Epithelial cell of proximal tubule (primary cell): ENCODE measurements at regions not wholly inside any gene's neighbourhood (a gene's known extent, or its start where the extent isn't known, plus 50 kb on each side); places are given as distances from the start of the nearest gene placed in this dataset.

Experiments used
- DNase-seq: peaks from one replicate; pipeline ENCODE4 v3.0.0-alpha.2; 2011; ENCODE audit warnings: low read depth
- H3K4me3 ChIP-seq: 2 replicates; pipeline ENCODE4 v1.5.1; 2011; ENCODE audit warnings: low read depth, mild to moderate bottlenecking, low read length
- CTCF ChIP-seq: conservative IDR thresholded peaks from 2 replicates; pipeline ENCODE4 v1.5.1; 2012; ENCODE audit warnings: low read depth, mild to moderate bottlenecking, low read length

- TF ChIP-seq CTCF, result no peak
- no peak overlapping the region for H3K4me3 ChIP-seq
- DNase-seq, result no peak
Measured at GRCh38 chr10:52654201-52654600, 118.4 kb downstream of the MBL2 start.

GRCh38 chr10:52658112-52658511 lies 114.5 kb downstream of the MBL2 start:
- no peak for TF ChIP-seq CTCF
- H3K4me3 ChIP-seq, result no peak overlapping the region
- DNase-seq, result no peak

- no peak for DNase-seq
- H3K4me3 ChIP-seq, result no peak overlapping the region
- no peak for TF ChIP-seq CTCF
Measured at GRCh38 chr10:52659085-52659484, 113.5 kb downstream of the MBL2 start.

- TF ChIP-seq CTCF, result no peak
- DNase-seq, result no peak
- H3K4me3 ChIP-seq, result no peak overlapping the region
Measured at GRCh38 chr10:52662256-52662655, 110.3 kb downstream of the MBL2 start.

- no peak for DNase-seq
- no peak overlapping the region for H3K4me3 ChIP-seq
- TF ChIP-seq CTCF, result no peak
Measured at GRCh38 chr10:52663161-52663560, 109.4 kb downstream of the MBL2 start.

GRCh38 chr10:52664629-52665028 lies 108.0 kb downstream of the MBL2 start:
- no peak overlapping the region for H3K4me3 ChIP-seq
- no peak for DNase-seq
- no peak for TF ChIP-seq CTCF

GRCh38 chr10:52665821-52666220 lies 106.8 kb downstream of the MBL2 start:
- no peak for TF ChIP-seq CTCF
- no peak overlapping the region for H3K4me3 ChIP-seq
- no peak for DNase-seq
